ENCODE measurements at regions not wholly inside any gene's neighbourhood (a gene's known extent, or its start where the extent isn't known, plus 50 kb on each side); places are given as distances from the start of the nearest gene placed in this dataset.

DNA sequence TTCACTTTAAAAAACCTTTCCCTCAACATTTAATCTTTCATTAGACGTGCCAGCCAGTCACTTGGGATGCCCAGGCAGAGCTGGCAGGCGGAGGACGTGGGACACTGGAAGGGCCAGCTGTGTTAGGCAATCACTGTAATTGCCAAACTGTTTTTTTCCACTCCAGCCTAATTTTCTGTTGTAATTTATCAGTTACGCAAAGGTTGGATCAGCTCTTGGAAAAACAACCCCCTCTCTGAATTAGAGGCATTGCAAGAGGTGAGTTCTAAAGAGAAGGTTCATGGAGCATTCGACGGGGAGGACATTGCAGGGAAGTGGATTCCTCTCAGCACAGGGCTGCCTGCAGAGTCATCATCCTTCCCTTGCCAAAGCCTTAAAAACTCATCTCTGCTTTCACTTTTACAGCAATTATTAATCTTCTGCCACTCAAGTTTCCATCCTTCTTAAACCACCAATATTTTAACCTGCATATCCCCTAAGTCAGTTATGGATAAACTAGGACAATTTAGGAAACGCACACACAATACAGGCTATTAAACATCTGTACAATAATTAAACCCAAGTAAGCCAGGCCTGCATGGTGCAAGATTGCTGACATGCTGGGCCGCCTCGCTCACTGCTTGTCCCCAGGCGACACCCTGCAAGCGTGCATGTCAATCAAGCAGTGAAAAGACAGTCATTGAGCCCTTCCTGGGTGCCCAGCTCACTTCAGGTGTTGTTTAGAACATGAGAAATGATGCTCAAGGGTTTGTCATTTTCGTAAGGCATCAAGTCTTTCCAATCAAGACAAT is 272.3 kb upstream of the RNF32 start:
- TF ChIP-seq POLR2A (IDR thresholded peaks at IDR 0.05), result no peak
- no peak for TF ChIP-seq CTCF (IDR thresholded peaks at IDR 0.05)

Measured in thyroid gland (tissue), 4 donors.